ENCODE measurements at regions not wholly inside any gene's neighbourhood (a gene's known extent, or its start where the extent isn't known, plus 50 kb on each side); places are given as distances from the start of the nearest gene placed in this dataset.

GRCh38 chr22:48883211-48883960 lies 944.3 kb downstream of the BRD1 start:
- TF ChIP-seq CTCF (IDR thresholded peaks at IDR 0.05) (no peak), EP300 (IDR thresholded peaks at IDR 0.05) (no peak), POLR2A (IDR thresholded peaks at IDR 0.05) (no peak), POLR2AphosphoS5 (IDR thresholded peaks at IDR 0.05) (no peak)
